HCT116 (cell line): ENCODE measurements at regions not wholly inside any gene's neighbourhood (a gene's known extent, or its start where the extent isn't known, plus 50 kb on each side); places are given as distances from the start of the nearest gene placed in this dataset.

Experiments
- ATAC-seq: fragments of 200-7000 bp; cut with Tn5 transposase; 2 replicates; pipeline ENCODE4 v1.9.1; 2020; ENCODE audit warnings: mild to moderate bottlenecking, moderate library complexity
- BruUV-seq: library from RNA; stranded (reverse); fragments of 400-500 nt; replicated peaks from 2 replicates; lab custom pipeline; 2021; lab: Mats Ljungman, UMichigan
- CTCF ChIA-PET: fragments of 300-600 bp; sonication (Branson Sonifier 250); formaldehyde crosslinking; loops from one replicate; lab custom pipeline; 2021; ENCODE audit warnings: antibody characterized with exemption; lab: Charles Lee
- POLR2A ChIA-PET: fragments of 300-600, 350-600 bp; sonication (Branson Sonifier 250); formaldehyde crosslinking; loops from one replicate; lab custom pipeline; 2021; ENCODE audit warnings: antibody characterized with exemption; lab: Charles Lee
- RAD21 ChIA-PET, 2 experiments: fragments of 300-600 bp; sonication (Branson Sonifier 250); formaldehyde crosslinking; loops; one replicate each; lab custom pipeline; 2023; ENCODE audit warnings: low total read pairs in 2 of 2; ENCODE audit not compliant: uncharacterized antibody in 2 of 2, unreplicated experiment in 2 of 2, low non-redundant PET in 1 of 2; lab: Charles Lee
- DNase-seq: peaks from one replicate; pipeline ENCODE4 v3.0.0-alpha.2; 2010; ENCODE audit warnings: low read depth, low spot score
- H2AFZ ChIP-seq: fragments of 200-600 bp; shearing (Covaris generic), sonication (generic); 2 replicates; pipeline ENCODE4 v1.6.1; 2017; ENCODE audit warnings: low read depth, mixed run types, mixed read lengths, antibody characterized with exemption, low read length; ENCODE audit not compliant: poor library complexity, severe bottlenecking
- H3K27ac ChIP-seq: 2 replicates; pipeline ENCODE4 v1.5.1; 2012; ENCODE audit warnings: low read depth, low read length
- H3K27me3 ChIP-seq: fragments of 200-600 bp; sonication (generic); 2 replicates; pipeline ENCODE4 v1.6.1; 2016; ENCODE audit warnings: mixed run types, low read length, mixed read lengths; ENCODE audit not compliant: insufficient read depth
- H3K36me3 ChIP-seq, 2 experiments: fragments of 200-500 bp in 1 of 2; fragments of 200-600 bp in 1 of 2; sonication (Bioruptor generic) in 1 of 2; sonication (generic) in 1 of 2; 2 replicates each; pipeline versions ENCODE4 v1.5.1 to v1.6.1; 2014 to 2016; ENCODE audit warnings: low read length in 2 of 2, inconsistent platforms in 1 of 2, mixed read lengths in 1 of 2, mixed run types in 1 of 2; ENCODE audit not compliant: insufficient read depth in 2 of 2, control insufficient read depth in 1 of 2
- H3K4me1 ChIP-seq, 2 experiments: fragments of 200-600 bp in 1 of 2; sonication (generic) in 1 of 2; 2 replicates each; pipeline versions ENCODE4 v1.5.1 to v1.6.1; 2012 to 2017; ENCODE audit warnings: low read length in 2 of 2, inconsistent platforms in 1 of 2, mild to moderate bottlenecking in 1 of 2, mixed read lengths in 1 of 2, mixed run types in 1 of 2, moderate library complexity in 1 of 2; ENCODE audit not compliant: insufficient read depth in 2 of 2, control insufficient read depth in 1 of 2
- H3K4me2 ChIP-seq: fragments of 200-600 bp; sonication (generic); 2 replicates; pipeline ENCODE4 v1.6.1; 2017; ENCODE audit warnings: mixed run types, low read length, mixed read lengths
- H3K4me3 ChIP-seq, 2 experiments: fragments of 200-600 bp in 1 of 2; sonication (generic) in 1 of 2; replicated peaks in 1 of 2; 2 replicates each; pipeline ENCODE4 v1.5.1; 2011 to 2016; ENCODE audit warnings: low read length in 2 of 2, control low read depth in 1 of 2, low read depth in 1 of 2, mild to moderate bottlenecking in 1 of 2, mixed read lengths in 1 of 2, mixed run types in 1 of 2
- H3K79me2 ChIP-seq: fragments of 200-600 bp; sonication (generic); 2 replicates; pipeline ENCODE4 v1.6.1; 2017; ENCODE audit warnings: mild to moderate bottlenecking, mixed run types, low read length, moderate library complexity, mixed read lengths; ENCODE audit not compliant: insufficient read depth
- H3K9ac ChIP-seq: fragments of 200-600 bp; sonication (generic); 2 replicates; pipeline ENCODE4 v1.6.1; 2016; ENCODE audit warnings: low read length, mixed read lengths
- H3K9me2 ChIP-seq: fragments of 200-600 bp; sonication (generic), shearing (Covaris generic); 2 replicates; pipeline ENCODE4 v1.6.1; 2017; ENCODE audit warnings: mixed run types, mild to moderate bottlenecking, moderate library complexity; ENCODE audit not compliant: insufficient read depth
- H3K9me3 ChIP-seq, 2 experiments: fragments of 200-500 bp in 1 of 2; fragments of 200-600 bp in 1 of 2; sonication (Bioruptor generic) in 1 of 2; sonication (generic) in 1 of 2; 2 replicates each; pipeline ENCODE4 v1.6.1; 2014 to 2017; ENCODE audit warnings: low read length in 2 of 2, mixed read lengths in 2 of 2, inconsistent platforms in 1 of 2, low read depth in 1 of 2, mild to moderate bottlenecking in 1 of 2, mixed run types in 1 of 2, moderate library complexity in 1 of 2; ENCODE audit not compliant: control insufficient read depth in 1 of 2, insufficient read depth in 1 of 2
- H4K20me1 ChIP-seq: fragments of 200-600 bp; sonication (generic), shearing (Covaris generic); 2 replicates; pipeline ENCODE4 v1.6.1; 2017; ENCODE audit warnings: mixed run types, mild to moderate bottlenecking, moderate library complexity; ENCODE audit not compliant: insufficient read depth
- CBX3 ChIP-seq: IDR thresholded peaks from 2 replicates; pipeline ENCODE4 v1.6.1; 2012; ENCODE audit warnings: low read depth
- EGR1 ChIP-seq: IDR thresholded peaks from 2 replicates; pipeline ENCODE4 v1.6.1; 2012; ENCODE audit warnings: low read depth
- EZH2phosphoT487 ChIP-seq: fragments of 200-600 bp; IDR thresholded peaks from 2 replicates; pipeline ENCODE4 v1.6.1; 2018; ENCODE audit warnings: antibody characterized with exemption, borderline replicate concordance
- POLR2A ChIP-seq: IDR thresholded peaks from 2 replicates; pipeline ENCODE4 v1.7.0; 2011; ENCODE audit warnings: borderline replicate concordance; ENCODE audit not compliant: insufficient read depth, insufficient read length; ENCODE audit errors: extremely low read depth
- POLR2AphosphoS5 ChIP-seq: IDR thresholded peaks from 2 replicates; pipeline ENCODE4 v1.6.1; 2011; ENCODE audit warnings: mild to moderate bottlenecking, low read depth, low read length, moderate library complexity
- RAD21 ChIP-seq: IDR thresholded peaks from 2 replicates; pipeline ENCODE4 v1.6.1; 2012; ENCODE audit warnings: low read depth, mild to moderate bottlenecking
- SIN3A ChIP-seq: IDR thresholded peaks from 2 replicates; pipeline ENCODE4 v1.6.1; 2012; ENCODE audit warnings: low read depth
- SP1 ChIP-seq: IDR thresholded peaks from 2 replicates; pipeline ENCODE4 v1.6.1; 2012; ENCODE audit warnings: low read depth
- TCF7L2 ChIP-seq: IDR thresholded peaks from 2 replicates; pipeline ENCODE4 v1.7.0; 2011; ENCODE audit warnings: borderline replicate concordance, inconsistent platforms; ENCODE audit not compliant: insufficient read depth, insufficient read length; ENCODE audit errors: extremely low read depth
- YY1 ChIP-seq: IDR thresholded peaks from 2 replicates; pipeline ENCODE4 v1.6.1; 2011; ENCODE audit warnings: low read length, low read depth, moderate library complexity, mild to moderate bottlenecking; ENCODE audit not compliant: insufficient replicate concordance; ENCODE audit errors: extremely low read depth
- ZFX ChIP-seq: fragments of 450-650 bp; IDR thresholded peaks from 2 replicates; pipeline ENCODE4 v1.6.1; 2017
- intact Hi-C: fragments of 100-400 bp; cut with micrococcal nuclease; formaldehyde crosslinking; loops from 2 replicates; pipeline ENCODE4 v1.10.0; 2022
- TF ChIP-seq, protein P1 (sequence below): IDR thresholded peaks from 2 replicates; pipeline ENCODE4 v1.6.1; 2012; ENCODE audit warnings: low read depth
- TF ChIP-seq, protein P2 (sequence below): IDR thresholded peaks from 2 replicates; pipeline ENCODE4 v1.6.1; 2011; ENCODE audit warnings: mild to moderate bottlenecking, low read length, moderate library complexity; ENCODE audit not compliant: insufficient replicate concordance; ENCODE audit errors: extremely low read depth
- TF ChIP-seq, protein P3 (sequence below): IDR thresholded peaks from 2 replicates; pipeline ENCODE4 v1.6.1; 2012

DNA sequence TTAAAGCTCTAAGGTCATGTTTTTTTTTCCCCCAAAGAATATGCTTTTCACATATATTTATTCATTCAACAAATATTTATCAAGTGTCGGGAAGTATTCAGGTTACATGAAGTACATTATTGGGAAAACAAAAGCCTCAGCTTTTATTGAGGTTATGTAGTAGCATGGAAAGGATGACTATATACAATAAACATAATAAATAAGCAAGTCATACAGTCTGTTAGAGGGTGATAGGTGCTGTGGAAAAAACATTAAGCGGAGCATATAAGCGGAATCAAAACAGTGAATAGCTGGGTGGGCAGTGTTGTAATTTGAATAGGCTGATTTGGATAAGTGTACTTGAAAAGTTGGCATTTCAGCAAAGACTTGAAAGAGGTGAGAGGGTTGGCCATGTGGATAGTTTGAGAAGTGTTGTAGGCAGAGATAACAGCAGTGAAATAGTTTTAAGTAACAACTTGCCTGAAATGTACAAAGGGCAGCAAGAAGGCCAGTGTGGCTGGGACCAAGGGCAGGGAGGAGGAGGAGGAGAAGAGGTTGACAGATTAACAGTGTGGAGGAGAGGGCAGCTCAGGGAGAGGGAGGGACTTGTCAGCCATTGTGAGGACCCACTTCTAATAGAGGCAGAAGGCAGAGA lies 558.7 kb downstream of the SPRY1 start:
- ATAC-seq (no peak), DNase-seq (no peak)
- Histone ChIP-seq H3K9me2 (no peaks in the 10 kb centered on the region), H3K27me3 (no peaks in the 10 kb centered on the region), H3K36me3 (no peaks in the 10 kb centered on the region), H3K79me2 (no peaks in the 10 kb centered on the region), H3K27ac (no peak overlapping the region), H2AFZ (no peak overlapping the region), H3K4me2 (no peak overlapping the region), H3K9ac (no peak overlapping the region), H3K4me3 (no peak overlapping the region), H4K20me1 (no peaks in the 10 kb centered on the region), H3K4me1 (no peaks in the 10 kb centered on the region), H3K9me3 (no peaks in the 10 kb centered on the region)
- no TSS peak for BruUV-seq
- POLR2A ChIA-PET: no interaction called here
- RAD21 ChIA-PET: no interaction called here
- TF ChIP-seq ZFX (no peak), SP1 (no peak), RAD21 (no peak), YY1 (no peak), SIN3A (no peak), POLR2AphosphoS5 (no peak), TCF7L2 (no peak), POLR2A (no peak), CBX3 (no peak), EGR1 (no peak), EZH2phosphoT487 (no peak)
- TF ChIP-seq, protein P1, sequence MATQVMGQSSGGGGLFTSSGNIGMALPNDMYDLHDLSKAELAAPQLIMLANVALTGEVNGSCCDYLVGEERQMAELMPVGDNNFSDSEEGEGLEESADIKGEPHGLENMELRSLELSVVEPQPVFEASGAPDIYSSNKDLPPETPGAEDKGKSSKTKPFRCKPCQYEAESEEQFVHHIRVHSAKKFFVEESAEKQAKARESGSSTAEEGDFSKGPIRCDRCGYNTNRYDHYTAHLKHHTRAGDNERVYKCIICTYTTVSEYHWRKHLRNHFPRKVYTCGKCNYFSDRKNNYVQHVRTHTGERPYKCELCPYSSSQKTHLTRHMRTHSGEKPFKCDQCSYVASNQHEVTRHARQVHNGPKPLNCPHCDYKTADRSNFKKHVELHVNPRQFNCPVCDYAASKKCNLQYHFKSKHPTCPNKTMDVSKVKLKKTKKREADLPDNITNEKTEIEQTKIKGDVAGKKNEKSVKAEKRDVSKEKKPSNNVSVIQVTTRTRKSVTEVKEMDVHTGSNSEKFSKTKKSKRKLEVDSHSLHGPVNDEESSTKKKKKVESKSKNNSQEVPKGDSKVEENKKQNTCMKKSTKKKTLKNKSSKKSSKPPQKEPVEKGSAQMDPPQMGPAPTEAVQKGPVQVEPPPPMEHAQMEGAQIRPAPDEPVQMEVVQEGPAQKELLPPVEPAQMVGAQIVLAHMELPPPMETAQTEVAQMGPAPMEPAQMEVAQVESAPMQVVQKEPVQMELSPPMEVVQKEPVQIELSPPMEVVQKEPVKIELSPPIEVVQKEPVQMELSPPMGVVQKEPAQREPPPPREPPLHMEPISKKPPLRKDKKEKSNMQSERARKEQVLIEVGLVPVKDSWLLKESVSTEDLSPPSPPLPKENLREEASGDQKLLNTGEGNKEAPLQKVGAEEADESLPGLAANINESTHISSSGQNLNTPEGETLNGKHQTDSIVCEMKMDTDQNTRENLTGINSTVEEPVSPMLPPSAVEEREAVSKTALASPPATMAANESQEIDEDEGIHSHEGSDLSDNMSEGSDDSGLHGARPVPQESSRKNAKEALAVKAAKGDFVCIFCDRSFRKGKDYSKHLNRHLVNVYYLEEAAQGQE: no peak
- TF ChIP-seq, protein P2, sequence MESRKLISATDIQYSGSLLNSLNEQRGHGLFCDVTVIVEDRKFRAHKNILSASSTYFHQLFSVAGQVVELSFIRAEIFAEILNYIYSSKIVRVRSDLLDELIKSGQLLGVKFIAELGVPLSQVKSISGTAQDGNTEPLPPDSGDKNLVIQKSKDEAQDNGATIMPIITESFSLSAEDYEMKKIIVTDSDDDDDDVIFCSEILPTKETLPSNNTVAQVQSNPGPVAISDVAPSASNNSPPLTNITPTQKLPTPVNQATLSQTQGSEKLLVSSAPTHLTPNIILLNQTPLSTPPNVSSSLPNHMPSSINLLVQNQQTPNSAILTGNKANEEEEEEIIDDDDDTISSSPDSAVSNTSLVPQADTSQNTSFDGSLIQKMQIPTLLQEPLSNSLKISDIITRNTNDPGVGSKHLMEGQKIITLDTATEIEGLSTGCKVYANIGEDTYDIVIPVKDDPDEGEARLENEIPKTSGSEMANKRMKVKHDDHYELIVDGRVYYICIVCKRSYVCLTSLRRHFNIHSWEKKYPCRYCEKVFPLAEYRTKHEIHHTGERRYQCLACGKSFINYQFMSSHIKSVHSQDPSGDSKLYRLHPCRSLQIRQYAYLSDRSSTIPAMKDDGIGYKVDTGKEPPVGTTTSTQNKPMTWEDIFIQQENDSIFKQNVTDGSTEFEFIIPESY: no peak
- TF ChIP-seq, protein P3, sequence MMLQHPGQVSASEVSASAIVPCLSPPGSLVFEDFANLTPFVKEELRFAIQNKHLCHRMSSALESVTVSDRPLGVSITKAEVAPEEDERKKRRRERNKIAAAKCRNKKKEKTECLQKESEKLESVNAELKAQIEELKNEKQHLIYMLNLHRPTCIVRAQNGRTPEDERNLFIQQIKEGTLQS: no peak
- CTCF ChIA-PET: no interaction called here
- intact Hi-C loops: no loop called here
